Astrocyte (in vitro differentiated cells and primary cell): ENCODE measurements at regions not wholly inside any gene's neighbourhood (a gene's known extent, or its start where the extent isn't known, plus 50 kb on each side); places are given as distances from the start of the nearest gene placed in this dataset.

ENCODE experiments used
- CTCF ChIP-seq: IDR thresholded peaks from 2 replicates; pipeline ENCODE4 v1.5.1; 2011; ENCODE audit warnings: low read depth, mild to moderate bottlenecking, inconsistent platforms, low read length, moderate library complexity; ENCODE audit not compliant: insufficient read depth
- EZH2 ChIP-seq: IDR thresholded peaks from 2 replicates; pipeline ENCODE4 v1.6.1; 2012; ENCODE audit warnings: mild to moderate bottlenecking, low read length, inconsistent platforms; ENCODE audit not compliant: insufficient read depth

GRCh38 chr12:59972905-59973304 lies 377.1 kb downstream of the SLC16A7 start:
- TF ChIP-seq CTCF (no peak), EZH2 (no peak)
